T1000 (cell line): ENCODE measurements at regions not wholly inside any gene's neighbourhood (a gene's known extent, or its start where the extent isn't known, plus 50 kb on each side); places are given as distances from the start of the nearest gene placed in this dataset.

Experiments used
- DNase-seq: peaks from one replicate; lab custom pipeline; 2025; ENCODE audit warnings: mixed read lengths; lab: John Stamatoyannopoulos, UW

DNA sequence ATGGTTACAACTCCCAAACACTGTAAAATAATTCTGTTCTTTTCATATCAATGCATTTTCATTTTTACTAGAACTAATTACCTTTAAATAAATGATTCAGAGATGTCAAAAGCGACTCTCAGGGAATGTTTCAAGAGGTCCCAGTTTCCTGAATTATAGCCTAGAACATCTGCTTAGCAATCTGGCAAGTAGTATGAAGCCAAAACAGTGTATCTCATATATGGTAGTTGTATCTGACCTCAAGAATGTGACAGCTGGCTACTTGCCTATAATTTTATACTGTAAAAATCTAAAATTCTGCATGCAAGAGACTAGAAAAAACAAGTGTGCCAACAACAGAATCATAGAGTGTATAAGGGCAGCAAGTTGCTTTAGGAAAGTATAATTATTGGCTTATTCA is 187.7 kb upstream of the POU5F2 start:
- DNase-seq, result no peak

DNA sequence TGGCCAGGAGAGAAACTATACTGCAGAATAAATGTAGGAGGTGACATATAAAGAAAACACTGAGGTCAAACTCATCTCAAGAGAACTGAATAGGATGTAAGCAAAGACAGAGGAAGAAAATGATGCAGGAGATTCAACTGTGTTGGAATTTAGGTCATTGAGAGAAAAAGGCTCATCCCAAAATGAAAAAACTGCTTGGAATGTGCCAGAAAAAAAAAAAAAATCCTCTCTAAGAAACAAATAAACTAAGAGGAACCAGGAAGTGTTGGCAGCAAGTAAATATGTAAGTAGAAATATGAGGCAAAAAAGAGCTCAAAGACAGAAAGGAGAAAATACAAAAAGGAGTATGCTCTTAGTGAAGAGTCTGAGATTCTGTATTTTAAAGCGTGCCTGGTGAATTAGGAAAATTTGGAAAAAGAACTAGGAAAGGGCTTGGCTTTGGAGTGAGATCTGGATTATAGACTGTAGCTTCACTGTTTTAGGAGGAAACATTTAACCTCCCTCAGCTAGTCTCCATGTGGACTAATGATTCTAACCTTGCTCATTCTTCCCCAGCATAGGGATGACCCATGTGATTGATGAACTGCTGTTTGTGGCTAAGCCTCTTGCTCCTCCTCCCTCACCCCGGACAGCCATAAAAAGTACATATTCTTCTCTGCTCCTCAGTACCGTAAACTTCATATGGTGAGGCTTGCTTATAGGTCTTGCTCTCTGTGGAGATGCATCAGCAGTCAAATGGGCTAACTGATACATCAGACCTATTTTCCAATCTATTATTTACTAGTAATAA is 185.6 kb upstream of the POU5F2 start:
- DNase-seq, result no peak

DNA sequence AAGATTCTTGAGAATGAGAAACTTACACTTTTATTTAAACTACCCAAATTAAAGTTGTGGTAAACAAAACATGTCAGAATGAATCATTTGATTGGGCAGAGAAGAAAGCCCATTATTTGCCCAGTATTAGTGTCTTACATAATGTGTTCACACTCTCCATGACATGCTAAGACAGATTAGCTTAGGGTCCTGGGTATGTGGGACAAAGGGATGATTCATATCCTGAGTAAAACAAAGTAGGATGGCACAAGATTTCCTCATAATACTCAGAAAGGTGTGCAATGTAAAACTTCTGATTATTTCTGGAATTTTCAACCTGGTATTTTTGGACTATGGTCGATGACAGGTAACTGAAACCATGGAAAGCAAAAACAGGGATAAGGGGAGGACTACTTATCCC is 183.9 kb upstream of the POU5F2 start:
- no peak for DNase-seq

DNA sequence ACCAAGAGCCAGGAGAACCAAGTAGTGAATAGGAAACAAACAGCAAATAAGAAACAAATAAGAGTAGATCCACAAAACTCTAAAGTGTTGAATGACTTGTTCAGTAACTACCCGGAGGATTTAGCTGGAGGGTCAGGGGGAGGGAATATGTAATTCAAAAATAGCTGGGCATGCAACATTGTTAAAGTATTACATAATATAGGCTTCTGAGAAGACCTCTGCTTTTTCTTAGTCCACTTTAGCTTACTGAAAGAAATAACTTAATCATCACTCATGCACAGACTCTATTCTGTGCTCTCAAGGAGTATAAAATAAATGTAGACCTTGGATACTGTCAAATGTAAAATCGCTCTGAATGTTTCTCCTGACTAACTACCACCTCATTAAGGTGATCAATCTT is 183.2 kb upstream of the POU5F2 start:
- DNase-seq, result no peak

DNA sequence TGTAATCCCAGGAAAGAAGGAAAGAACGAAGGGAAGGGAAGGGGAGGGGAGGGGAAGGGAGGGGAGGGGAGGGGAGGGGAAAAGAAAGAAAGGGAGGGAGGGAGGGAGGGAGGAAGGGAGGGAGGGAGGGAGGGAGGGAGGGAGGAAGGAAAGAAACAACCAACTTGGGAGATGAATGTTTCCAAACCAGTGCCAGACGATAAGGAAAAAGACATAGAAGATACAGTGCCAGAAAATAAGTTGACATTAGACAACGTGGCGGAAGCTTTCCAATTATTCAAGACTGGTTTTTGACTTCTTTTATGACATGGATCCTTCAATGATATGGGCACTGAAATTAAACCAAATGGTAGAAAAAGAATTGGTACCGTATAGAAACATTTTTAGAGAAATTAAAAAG is 181.2 kb upstream of the POU5F2 start:
- no peak for DNase-seq

DNA sequence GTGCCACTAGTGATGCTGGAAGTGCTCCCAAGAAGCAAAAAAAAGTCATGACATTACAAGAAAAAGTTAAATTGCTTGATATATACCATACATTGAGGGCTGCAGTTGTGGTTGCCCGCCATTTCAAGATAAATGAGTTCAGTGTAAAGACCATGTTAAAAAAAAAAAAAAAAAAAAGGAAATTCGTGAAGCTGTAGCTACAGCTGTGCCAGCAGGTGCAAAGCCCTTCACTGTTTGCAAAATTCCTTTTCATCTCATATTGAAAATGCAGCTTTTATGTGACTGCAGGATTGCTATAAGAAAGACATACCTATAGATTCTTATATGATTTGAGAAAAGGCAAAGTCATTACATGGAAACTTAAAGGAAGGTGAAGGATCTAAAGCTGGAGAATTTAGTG is 179.6 kb upstream of the POU5F2 start:
- no peak for DNase-seq

DNA sequence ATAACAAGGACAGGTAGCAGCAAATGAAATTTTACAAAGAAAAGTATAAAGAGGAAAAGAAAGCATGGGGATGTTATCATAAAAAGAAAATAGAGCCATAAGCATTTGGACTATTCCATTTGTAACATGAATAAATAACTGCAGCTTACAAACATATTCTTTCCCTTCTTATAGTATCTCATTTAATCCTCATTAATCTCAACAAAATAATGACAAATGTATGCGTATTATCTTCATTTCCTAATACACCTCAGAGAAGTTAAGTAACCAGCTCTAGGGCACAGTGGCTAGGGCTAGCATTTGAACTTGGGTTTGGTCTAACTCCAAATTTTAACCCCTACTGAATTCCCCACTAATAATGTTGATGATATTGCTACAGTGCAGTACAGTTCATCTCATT is 175.5 kb upstream of the POU5F2 start:
- DNase-seq, result no peak

DNA sequence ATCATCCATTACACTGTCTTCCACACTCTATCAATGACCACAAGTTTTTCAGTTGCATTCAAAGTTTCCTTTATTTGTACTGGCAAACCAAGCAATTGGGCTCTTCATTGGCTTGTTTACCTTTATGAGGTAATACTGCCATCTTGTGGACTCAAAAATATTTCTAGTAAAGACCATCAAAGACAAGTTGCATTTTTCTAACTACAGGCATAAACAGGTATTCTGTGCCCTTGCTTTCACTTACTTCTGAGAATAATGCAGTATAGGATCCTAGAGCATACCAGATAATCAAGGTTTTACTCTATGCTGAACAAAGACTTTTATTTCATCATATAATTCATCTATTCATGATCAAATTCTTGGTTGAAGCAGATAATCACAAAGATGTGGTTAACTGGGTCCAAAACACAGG is 173.7 kb upstream of the POU5F2 start:
- no peak for DNase-seq

DNA sequence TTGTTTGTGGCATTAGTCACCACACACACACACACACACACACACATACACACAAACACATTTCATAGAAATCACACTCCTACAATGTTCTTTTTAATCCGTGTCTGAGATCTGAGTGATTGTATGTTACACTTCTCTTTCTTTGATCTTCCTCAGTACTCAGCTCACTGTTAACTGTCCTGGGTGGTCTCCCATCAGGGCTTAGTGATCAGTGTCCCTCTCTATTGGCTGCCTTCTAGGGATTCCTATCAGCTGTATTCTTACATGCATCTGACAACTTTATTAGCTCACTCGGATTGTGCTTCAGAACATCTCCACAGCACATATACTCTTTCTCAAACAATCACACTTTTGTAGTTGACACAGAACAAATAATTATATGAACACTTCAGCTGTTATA is 170.2 kb upstream of the POU5F2 start:
- no peak for DNase-seq

DNA sequence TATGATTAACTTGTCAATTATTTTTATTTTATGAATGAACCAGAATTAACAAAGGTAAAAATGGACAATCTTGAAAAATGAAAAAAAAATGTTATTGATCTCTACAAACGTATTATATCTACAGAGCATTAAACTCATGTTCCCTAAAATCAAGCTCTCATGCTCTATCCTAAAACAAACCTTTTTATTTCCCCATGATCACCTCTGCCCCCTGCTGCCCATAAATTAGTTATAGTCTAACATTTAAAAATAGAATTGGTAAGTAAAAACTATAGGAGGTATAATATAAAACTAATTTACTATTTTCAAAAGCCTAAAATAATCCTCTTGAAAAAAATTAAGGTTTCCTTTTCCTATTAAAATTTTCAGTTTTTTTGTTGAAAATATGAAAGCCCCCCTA is 168.0 kb upstream of the POU5F2 start:
- DNase-seq, result no peak

DNA sequence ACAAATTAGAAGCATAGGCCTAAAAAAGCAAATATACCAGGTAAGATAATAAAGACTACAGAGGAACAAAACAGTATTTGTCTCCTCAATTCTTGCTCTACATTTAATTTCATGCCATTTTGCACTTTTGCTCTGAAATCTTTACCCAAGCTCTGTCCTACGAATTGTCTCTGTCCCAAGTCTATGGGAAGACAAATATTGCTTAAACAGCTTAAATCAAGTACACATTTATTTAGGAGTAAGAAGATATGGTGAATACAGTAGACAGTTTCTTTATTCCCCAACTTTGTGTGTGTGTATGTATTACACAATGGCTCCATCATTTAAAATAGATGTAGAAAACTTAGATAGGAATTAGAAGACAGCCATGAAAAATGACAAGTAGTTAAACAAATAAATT is 163.5 kb upstream of the POU5F2 start:
- no peak for DNase-seq

DNA sequence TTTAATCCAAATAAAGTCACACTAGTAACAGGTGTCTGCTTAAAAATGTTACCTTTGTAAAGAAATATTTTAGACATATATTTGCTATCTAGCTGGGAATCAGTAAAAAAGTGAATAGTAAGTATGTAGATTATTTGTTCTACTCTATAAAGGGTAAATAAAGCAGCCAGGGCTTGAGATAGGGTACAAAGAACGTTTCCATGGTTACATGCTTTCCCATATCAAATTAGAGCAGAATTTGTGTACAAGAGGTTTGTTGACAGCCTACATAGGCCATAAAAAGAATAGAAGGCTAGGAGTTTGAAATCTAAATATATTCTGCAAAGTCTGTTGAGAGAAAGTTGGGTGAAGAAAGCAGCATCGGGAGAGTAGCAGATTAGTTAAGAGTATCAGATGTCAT is 160.9 kb upstream of the POU5F2 start:
- DNase-seq, result no peak

DNA sequence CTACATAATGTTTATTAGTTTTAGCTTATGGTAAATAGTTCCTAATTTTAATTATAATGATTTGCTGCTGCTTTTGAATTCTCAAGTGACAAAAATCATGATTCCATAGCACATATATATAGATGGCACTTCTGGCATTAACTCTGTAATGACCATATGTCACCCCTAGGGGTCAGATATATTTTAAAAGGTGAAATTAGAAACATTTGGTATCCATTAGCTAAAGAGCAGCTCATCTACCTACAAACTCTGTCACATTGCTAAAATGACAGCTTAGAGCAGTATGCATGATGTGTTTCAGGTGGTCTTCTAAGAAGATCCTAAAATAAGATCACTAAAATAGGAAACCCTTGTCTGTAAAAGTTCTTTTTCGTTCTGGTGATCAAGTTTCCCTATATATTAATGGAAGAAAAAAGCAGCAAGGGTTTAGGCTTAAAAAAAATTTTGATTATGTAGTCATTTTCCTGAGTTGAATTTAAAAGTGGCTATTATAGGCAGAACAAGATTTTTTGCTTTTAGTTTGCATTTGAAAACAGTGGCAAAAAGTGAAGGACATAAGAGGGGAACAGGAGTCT is 157.7 kb upstream of the POU5F2 start:
- DNase-seq, result no peak

DNA sequence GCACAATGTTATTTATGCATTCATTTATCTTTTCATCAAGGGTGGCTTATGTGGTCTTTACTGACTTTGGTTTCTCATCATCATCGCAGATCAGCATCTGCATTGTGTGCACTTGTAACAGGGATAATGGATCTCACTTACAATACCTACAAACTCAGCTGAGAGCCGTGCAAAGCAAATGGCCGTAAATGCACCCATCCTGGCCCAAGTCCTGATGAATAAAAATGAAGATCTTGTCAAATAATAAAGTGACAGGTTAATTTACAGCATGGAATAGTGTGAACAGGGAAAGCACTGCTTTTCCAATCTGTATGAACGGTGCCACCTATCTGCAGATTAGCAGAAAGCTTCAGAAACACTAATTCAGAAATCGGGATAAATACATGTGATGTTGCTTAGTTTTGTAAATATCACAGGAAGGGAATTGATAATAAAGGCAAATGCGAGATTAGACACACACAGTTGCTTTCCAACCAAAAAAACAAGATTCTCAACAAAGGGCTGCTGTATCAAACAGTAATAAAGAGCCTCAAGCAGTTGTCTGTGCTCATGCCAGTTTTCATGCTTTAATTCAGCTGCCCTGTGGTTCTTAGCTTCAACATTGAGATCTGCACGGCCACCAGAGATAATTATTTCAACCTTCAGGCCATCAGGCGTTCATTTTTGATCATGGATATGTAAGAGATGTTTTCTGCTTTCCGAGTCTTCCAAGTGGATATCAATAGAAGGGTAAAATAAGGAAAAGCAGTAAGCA is 153.4 kb upstream of the POU5F2 start:
- DNase-seq, result no peak

DNA sequence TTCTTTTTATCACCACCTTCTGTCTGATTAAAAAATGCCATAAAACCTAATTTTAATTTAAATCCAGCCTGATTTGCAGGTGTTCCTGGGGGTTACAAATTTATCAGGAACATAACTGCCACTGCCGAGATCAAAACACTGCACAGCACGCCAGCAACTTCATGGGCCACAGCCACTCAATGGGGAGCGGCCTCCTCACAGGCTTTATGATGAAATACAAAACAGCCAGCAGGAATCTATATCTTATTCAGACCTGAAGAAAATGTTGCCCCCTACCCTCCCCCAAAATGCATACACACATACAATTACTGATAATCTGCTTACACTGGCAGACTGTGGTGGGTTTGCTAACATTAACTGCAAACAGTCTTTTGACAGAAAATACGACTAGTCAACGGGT is 151.7 kb upstream of the POU5F2 start:
- DNase-seq, result no peak

DNA sequence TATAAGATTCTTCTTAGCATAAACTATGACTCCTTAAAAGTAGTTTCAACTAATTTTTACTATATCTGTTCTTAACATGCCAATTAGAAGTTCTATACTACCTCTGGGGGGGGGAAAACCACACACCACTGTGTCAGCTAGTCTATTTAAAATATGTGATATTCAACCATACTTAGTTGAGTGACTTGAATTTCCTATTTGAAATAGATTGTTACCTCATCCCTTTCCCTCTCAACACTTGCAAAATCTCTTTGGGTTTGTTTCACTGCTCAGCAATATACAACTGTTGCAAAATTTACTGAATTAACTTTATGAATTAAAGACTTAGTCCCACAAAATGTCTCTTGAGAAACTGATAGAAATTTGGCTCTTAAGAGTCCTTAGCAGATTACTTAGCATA is 151.1 kb upstream of the POU5F2 start:
- DNase-seq, result no peak

DNA sequence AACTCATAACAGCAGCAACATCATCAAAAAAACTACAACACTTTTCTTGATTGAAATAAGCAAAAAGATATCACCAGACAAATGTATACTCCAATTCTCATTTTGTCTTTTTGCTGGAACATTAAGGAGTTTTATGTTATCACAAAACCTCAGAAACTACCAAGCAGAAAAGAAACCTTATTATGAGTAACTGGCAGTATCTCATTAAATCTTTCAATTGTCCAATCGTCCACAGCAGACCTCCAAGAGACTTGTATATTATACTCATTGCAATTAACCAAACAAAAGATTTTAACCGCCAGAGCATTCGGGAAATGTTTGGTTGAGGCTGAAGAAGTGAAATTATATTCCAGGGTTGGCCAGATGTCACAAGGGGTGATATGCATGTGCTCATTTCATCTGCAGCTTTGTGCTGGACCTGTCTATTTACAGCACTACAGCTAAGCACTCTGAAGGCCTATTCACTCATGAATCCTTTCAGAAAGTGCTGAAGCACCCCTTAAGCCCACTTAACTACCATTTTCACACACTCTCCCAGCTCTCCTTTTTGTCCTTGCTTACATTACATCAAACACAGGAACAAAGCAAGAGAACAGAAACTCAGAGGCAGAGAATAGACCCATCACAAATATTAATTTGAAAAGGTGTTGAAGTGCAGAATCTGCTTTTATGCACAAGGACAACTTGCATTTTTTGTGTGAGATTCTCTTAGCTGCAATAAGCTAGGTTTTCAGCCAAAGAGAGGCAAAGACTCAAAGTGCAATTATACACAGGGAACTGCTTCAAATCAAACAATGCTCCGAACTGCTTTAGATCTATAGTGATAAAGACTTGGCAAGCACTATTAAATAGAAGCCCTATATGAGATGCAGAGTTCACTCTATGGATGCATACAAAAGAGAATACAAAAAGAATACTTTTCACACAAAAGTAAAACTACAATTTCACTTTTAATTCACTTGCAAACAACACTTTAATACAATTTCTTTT is 150.4 kb upstream of the POU5F2 start:
- no peak for DNase-seq

DNA sequence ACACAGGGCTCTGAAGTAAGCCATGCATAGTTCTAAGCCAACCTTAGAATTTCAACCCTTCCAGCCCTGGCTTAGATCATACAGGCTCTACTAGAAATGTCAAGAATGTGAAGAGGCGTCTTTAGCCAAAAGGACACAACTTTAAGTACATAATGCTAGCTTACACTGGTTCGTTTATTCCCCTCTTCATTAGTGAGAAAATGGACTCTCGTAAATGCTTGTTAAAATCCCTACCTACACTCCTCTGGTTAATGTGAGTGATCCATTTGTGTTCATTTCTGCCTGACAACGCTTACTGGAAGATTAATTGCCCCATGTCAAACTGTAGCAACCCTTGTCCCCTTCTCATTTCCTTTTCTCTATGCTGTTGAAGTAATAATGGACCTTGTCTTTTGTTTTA is 149.3 kb upstream of the POU5F2 start:
- no peak for DNase-seq

DNA sequence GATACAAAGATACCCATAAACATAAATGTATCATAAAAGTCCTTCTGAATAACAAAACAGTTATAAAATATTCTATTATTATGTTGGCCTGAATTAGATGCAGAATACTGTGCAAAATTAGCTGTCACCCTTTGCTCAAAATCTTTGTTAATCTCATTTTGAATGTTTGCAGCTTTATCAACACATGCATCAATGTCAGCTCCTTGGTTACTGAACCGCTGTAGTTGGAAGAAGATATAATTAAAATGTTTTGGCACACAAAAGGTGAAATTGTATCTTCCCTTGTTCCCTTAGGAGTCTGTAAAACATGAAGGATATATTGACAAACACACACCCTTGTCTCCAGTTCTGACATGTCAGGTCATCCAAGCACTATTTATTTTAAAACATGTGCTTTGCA is 146.3 kb upstream of the POU5F2 start:
- DNase-seq, result no peak

DNA sequence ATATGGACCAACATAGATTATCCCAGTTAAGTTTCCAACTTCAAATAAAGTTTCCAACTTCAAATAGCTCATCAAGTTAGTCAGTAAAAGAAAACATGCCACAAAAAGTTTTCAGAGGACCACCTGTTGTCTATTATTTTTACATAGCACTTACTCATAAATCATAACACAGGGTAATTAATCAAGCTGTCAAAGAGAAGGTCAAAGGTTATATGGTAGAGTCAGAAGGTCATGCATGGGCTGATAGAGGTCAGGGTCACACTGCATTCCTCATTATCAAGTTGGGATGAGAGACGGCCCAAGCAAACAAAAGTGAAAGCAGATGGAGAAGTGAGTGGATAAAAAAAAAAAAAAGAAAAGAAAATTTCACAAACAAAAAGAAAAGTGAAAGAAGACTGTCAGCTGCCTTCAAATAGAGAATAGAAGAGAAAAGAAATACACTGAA is 145.5 kb upstream of the POU5F2 start:
- DNase-seq, result no peak

DNA sequence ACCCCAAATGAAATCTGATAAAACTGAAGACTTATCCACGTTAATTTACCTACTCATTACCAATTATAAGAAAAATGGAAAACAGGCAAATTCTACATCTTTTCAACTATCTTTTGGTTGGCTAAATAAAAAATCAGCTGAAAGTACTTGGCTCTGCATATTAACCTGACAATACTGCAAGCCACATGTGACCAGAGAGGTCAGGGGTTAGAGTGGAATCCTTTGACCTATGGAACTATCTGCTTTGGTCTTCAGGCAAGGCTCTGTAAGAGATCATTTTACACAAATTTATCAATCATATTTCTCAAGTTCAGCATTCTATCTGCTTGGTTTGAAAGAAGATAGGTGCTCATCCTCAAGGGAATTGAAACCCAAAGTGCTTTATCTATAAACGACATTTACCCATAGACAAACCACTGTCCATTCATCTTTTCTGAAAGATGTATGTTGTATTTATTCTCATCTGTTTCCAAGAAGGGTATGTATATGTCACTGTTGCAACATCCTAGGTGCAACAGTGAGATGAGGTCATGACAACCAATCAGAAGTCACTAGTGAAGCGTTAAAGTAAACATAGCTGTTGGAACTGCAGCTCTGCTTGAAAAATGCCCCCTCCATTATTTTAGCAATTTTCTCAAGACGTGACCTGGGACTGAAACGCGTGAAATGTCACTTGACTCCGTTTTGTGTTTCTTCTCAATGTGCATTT is 144.9 kb upstream of the POU5F2 start:
- no peak for DNase-seq
